IPS-20b (cell line): ENCODE measurements at regions not wholly inside any gene's neighbourhood (a gene's known extent, or its start where the extent isn't known, plus 50 kb on each side); places are given as distances from the start of the nearest gene placed in this dataset.
"Not testable (repeated sequence)": the region's sequence is repeated elsewhere in the genome, so short reads cannot be mapped to it uniquely, and the experiment has no call there.

Experiments used
- H3K27ac ChIP-seq: one replicate; pipeline ENCODE4 v1.5.1; 2013; ENCODE audit warnings: low read length
- H3K27me3 ChIP-seq: 2 replicates; pipeline ENCODE4 v1.6.1; 2013; ENCODE audit warnings: mild to moderate bottlenecking, low read length, inconsistent platforms; ENCODE audit not compliant: insufficient read depth
- H3K36me3 ChIP-seq: 2 replicates; pipeline ENCODE4 v1.6.1; 2013; ENCODE audit warnings: low read depth, mild to moderate bottlenecking, inconsistent platforms, low read length, moderate library complexity; ENCODE audit not compliant: insufficient read depth
- H3K4me1 ChIP-seq: 2 replicates; pipeline ENCODE4 v1.6.1; 2013; ENCODE audit warnings: mild to moderate bottlenecking, control low read depth, inconsistent platforms, low read length, moderate library complexity; ENCODE audit not compliant: insufficient read depth
- H3K4me3 ChIP-seq: 2 replicates; pipeline ENCODE4 v1.5.1; 2013; ENCODE audit warnings: mild to moderate bottlenecking, low read length, inconsistent platforms
- H3K9ac ChIP-seq: 2 replicates; pipeline ENCODE4 v1.6.1; 2013; ENCODE audit warnings: low read depth, mild to moderate bottlenecking, inconsistent platforms, low read length, moderate library complexity
- H3K9me3 ChIP-seq: 2 replicates; pipeline ENCODE4 v1.6.1; 2013; ENCODE audit warnings: mild to moderate bottlenecking, low read depth, low read length, inconsistent platforms; ENCODE audit not compliant: insufficient read depth

- Histone ChIP-seq H3K27ac (no peak overlapping the region), H3K9me3 (peaks cover 23% of the 10 kb centered on the region), H3K9ac (no peak overlapping the region), H3K4me3 (no peak overlapping the region), H3K27me3 (no peaks in the 10 kb centered on the region), H3K4me1 (no peaks in the 10 kb centered on the region), H3K36me3 (no peaks in the 10 kb centered on the region; the same call in 1 of the 2 replicates)
Observed at GRCh38 chr15:35281515-35281914, 196.4 kb upstream of the NANOGP8 start.

- no peak overlapping the region for H3K4me3 ChIP-seq
- H3K27ac ChIP-seq: no peak overlapping the region
- H3K36me3 ChIP-seq: no peaks in the 10 kb centered on the region; the same call in 1 of the 2 replicates
- peaks cover 23% of the 10 kb centered on the region for H3K9me3 ChIP-seq
- no peak overlapping the region for H3K9ac ChIP-seq
- H3K27me3 ChIP-seq: no peaks in the 10 kb centered on the region
- no peaks in the 10 kb centered on the region for H3K4me1 ChIP-seq
Observed at GRCh38 chr15:35279811-35280210, 194.7 kb upstream of the NANOGP8 start.

GRCh38 chr15:35271371-35272043, 186.4 kb upstream of the NANOGP8 start:
- Histone ChIP-seq H3K36me3 (no peaks in the 10 kb centered on the region), H3K9ac (no peak overlapping the region), H3K4me3 (no peak overlapping the region), H3K9me3 (peaks cover under 1% of the 10 kb centered on the region; the same call in 1 of the 2 replicates), H3K27ac (no peak overlapping the region), H3K4me1 (no peaks in the 10 kb centered on the region), H3K27me3 (no peaks in the 10 kb centered on the region)

- H3K27me3 ChIP-seq: no peaks in the 10 kb centered on the region
- no peaks in the 10 kb centered on the region for H3K9me3 ChIP-seq
- H3K4me1 ChIP-seq: 0 out of 2 replicates have a peak, but pooled peaks cover 7% of the 10 kb centered on the region
- H3K4me3 ChIP-seq: no peak overlapping the region
- no peaks in the 10 kb centered on the region for H3K36me3 ChIP-seq
- H3K9ac ChIP-seq: no peak overlapping the region
- no peak overlapping the region for H3K27ac ChIP-seq
Observed at GRCh38 chr15:35260941-35261340, 175.8 kb upstream of the NANOGP8 start.

GRCh38 chr15:35260274-35260673, 175.2 kb upstream of the NANOGP8 start:
- H3K4me1 ChIP-seq, H3K9ac ChIP-seq, H3K27ac ChIP-seq, H3K36me3 ChIP-seq, H3K27me3 ChIP-seq, H3K4me3 ChIP-seq, H3K9me3 ChIP-seq: not testable (repeated sequence)

GRCh38 chr15:35256551-35256950, 171.5 kb upstream of the NANOGP8 start:
- H3K9ac ChIP-seq: no peak overlapping the region
- H3K4me3 ChIP-seq: no peak overlapping the region
- peaks cover 37% of the 10 kb centered on the region for H3K4me1 ChIP-seq
- no peaks in the 10 kb centered on the region for H3K36me3 ChIP-seq
- H3K27ac ChIP-seq: no peak overlapping the region
- H3K27me3 ChIP-seq: no peaks in the 10 kb centered on the region
- no peaks in the 10 kb centered on the region for H3K9me3 ChIP-seq

GRCh38 chr15:35256141-35256540, 171.0 kb upstream of the NANOGP8 start:
- no peak overlapping the region for H3K27ac ChIP-seq
- H3K9me3 ChIP-seq: no peaks in the 10 kb centered on the region
- peaks cover 37% of the 10 kb centered on the region for H3K4me1 ChIP-seq
- no peaks in the 10 kb centered on the region for H3K27me3 ChIP-seq
- no peak overlapping the region for H3K9ac ChIP-seq
- H3K36me3 ChIP-seq: no peaks in the 10 kb centered on the region
- no peak overlapping the region for H3K4me3 ChIP-seq

- Histone ChIP-seq H3K27ac (peak overlapping the region; percentile 38), H3K4me1 (peaks cover 37% of the 10 kb centered on the region)
- H3K4me3 ChIP-seq, H3K27me3 ChIP-seq, H3K36me3 ChIP-seq, H3K9me3 ChIP-seq, H3K9ac ChIP-seq: not testable (repeated sequence)
Observed at GRCh38 chr15:35254908-35255307, 169.8 kb upstream of the NANOGP8 start.

GRCh38 chr15:35254062-35254461, 169.0 kb upstream of the NANOGP8 start:
- Histone ChIP-seq H3K27me3 (no peaks in the 10 kb centered on the region), H3K4me3 (peak overlapping the region; percentile 44; the same call in 1 of the 2 replicates), H3K27ac (peak overlapping the region; percentile 46), H3K9me3 (no peaks in the 10 kb centered on the region), H3K4me1 (peaks cover 37% of the 10 kb centered on the region), H3K9ac (peak overlapping the region; percentile 46; the same call in 1 of the 2 replicates), H3K36me3 (no peaks in the 10 kb centered on the region)

GRCh38 chr15:35252351-35252865, 167.3 kb upstream of the NANOGP8 start:
- H3K27me3 ChIP-seq: no peaks in the 10 kb centered on the region
- no peaks in the 10 kb centered on the region for H3K9me3 ChIP-seq
- no peak overlapping the region for H3K27ac ChIP-seq
- H3K4me3 ChIP-seq: no peak overlapping the region
- H3K36me3 ChIP-seq: no peaks in the 10 kb centered on the region
- no peak overlapping the region for H3K9ac ChIP-seq
- peaks cover 36% of the 10 kb centered on the region for H3K4me1 ChIP-seq

- Histone ChIP-seq H3K27me3 (no peaks in the 10 kb centered on the region), H3K27ac (no peak overlapping the region), H3K9ac (no peak overlapping the region), H3K4me3 (no peak overlapping the region), H3K36me3 (no peaks in the 10 kb centered on the region), H3K9me3 (no peaks in the 10 kb centered on the region), H3K4me1 (peaks cover 24% of the 10 kb centered on the region; the same call in 1 of the 2 replicates)
Observed at GRCh38 chr15:35247150-35247549, 162.1 kb upstream of the NANOGP8 start.

GRCh38 chr15:35246451-35246850, 161.4 kb upstream of the NANOGP8 start:
- Histone ChIP-seq H3K27me3 (no peaks in the 10 kb centered on the region), H3K36me3 (no peaks in the 10 kb centered on the region), H3K9ac (no peak overlapping the region), H3K4me3 (no peak overlapping the region), H3K9me3 (no peaks in the 10 kb centered on the region), H3K27ac (peak overlapping the region; percentile 20), H3K4me1 (peaks cover 24% of the 10 kb centered on the region; the same call in 1 of the 2 replicates)
